ENCODE measurements at regions not wholly inside any gene's neighbourhood (a gene's known extent, or its start where the extent isn't known, plus 50 kb on each side); places are given as distances from the start of the nearest gene placed in this dataset.

- H3K9me3 ChIP-seq (ENCODE audit: control insufficient read depth in 1 of 2, insufficient read depth in 1 of 2, low read length in 2 of 2) = no peaks in the 10 kb centered on the region
- H3K4me1 ChIP-seq (ENCODE audit: insufficient read depth, low read length) = no peaks in the 10 kb centered on the region
- ChIA-PET POLR2A (no interaction called here), CTCF (interaction anchor here (1.2 kb wide), 1 partner anchor 9 kb away, joined by 4 read pairs; no protein-coding TSS in a partner anchor)
- intact Hi-C loops (cut with DNase I, micrococcal nuclease) = no loop called here
- no peak overlapping the region for H3K27ac ChIP-seq (ENCODE audit: low read depth in 1 of 2, low read length in 2 of 2)
- H3K27me3 Mint-ChIP-seq = no peaks in the 10 kb centered on the region
- no peak for TF ChIP-seq CTCF (IDR thresholded peaks at IDR 0.05)
- no peaks in the 10 kb centered on the region for H3K4me1 Mint-ChIP-seq (ENCODE audit: low read depth)
- H3K27ac Mint-ChIP-seq = no peak overlapping the region
- ATAC-seq (ENCODE audit: poor library complexity) = no peak
- no peaks in the 10 kb centered on the region for H3K36me3 Mint-ChIP-seq (ENCODE audit: low read depth)
- no peak for DNase-seq
- H3K36me3 ChIP-seq (ENCODE audit: insufficient read depth, low read length) = no peaks in the 10 kb centered on the region
- no peaks in the 10 kb centered on the region for H3K9me3 Mint-ChIP-seq
- H3K4me3 ChIP-seq (ENCODE audit: low read length) = no peak overlapping the region
- no peaks in the 10 kb centered on the region for H3K27me3 ChIP-seq (ENCODE audit: control insufficient read depth in 1 of 2, insufficient read depth in 2 of 2, low read length in 2 of 2)
- H3K4me3 Mint-ChIP-seq = no peak overlapping the region
Observed at GRCh38 chr15:39144051-39144450, 436.8 kb upstream of the THBS1 start.

- intact Hi-C loops (cut with DNase I, micrococcal nuclease) = no loop called here
- H3K27ac ChIP-seq (ENCODE audit: low read depth in 1 of 2, low read length in 2 of 2) = no peak overlapping the region
- DNase-seq (no peak), ATAC-seq (ENCODE audit: poor library complexity) (no peak)
- H3K27ac Mint-ChIP-seq = no peak overlapping the region
- no peaks in the 10 kb centered on the region for H3K4me1 Mint-ChIP-seq (ENCODE audit: low read depth)
- no peaks in the 10 kb centered on the region for H3K27me3 Mint-ChIP-seq
- no peaks in the 10 kb centered on the region for H3K9me3 ChIP-seq (ENCODE audit: control insufficient read depth in 1 of 2, insufficient read depth in 1 of 2, low read length in 2 of 2)
- no peaks in the 10 kb centered on the region for H3K4me1 ChIP-seq (ENCODE audit: insufficient read depth, low read length)
- H3K36me3 Mint-ChIP-seq (ENCODE audit: low read depth) = no peaks in the 10 kb centered on the region
- no peak overlapping the region for H3K4me3 Mint-ChIP-seq
- H3K36me3 ChIP-seq (ENCODE audit: insufficient read depth, low read length) = no peaks in the 10 kb centered on the region
- CTCF ChIA-PET = no interaction called here
- no peak overlapping the region for H3K4me3 ChIP-seq (ENCODE audit: low read length)
- TF ChIP-seq CTCF (IDR thresholded peaks at IDR 0.05) = no peak
- POLR2A ChIA-PET = no interaction called here
- no peaks in the 10 kb centered on the region for H3K9me3 Mint-ChIP-seq
- H3K27me3 ChIP-seq (ENCODE audit: control insufficient read depth in 1 of 2, insufficient read depth in 2 of 2, low read length in 2 of 2) = no peaks in the 10 kb centered on the region
Observed at GRCh38 chr15:39144613-39145499, 436.0 kb upstream of the THBS1 start.

GRCh38 chr15:39145854-39146625 lies 434.8 kb upstream of the THBS1 start:
- H3K36me3 ChIP-seq (ENCODE audit: insufficient read depth, low read length) = no peaks in the 10 kb centered on the region
- DNase-seq (no peak), ATAC-seq (ENCODE audit: poor library complexity) (no peak)
- H3K4me3 Mint-ChIP-seq = no peak overlapping the region
- H3K27ac ChIP-seq (ENCODE audit: low read depth in 1 of 2, low read length in 2 of 2) = no peak overlapping the region
- H3K27me3 Mint-ChIP-seq = no peaks in the 10 kb centered on the region
- no peak for TF ChIP-seq CTCF (IDR thresholded peaks at IDR 0.05)
- H3K4me1 ChIP-seq (ENCODE audit: insufficient read depth, low read length) = no peaks in the 10 kb centered on the region
- ChIA-PET CTCF (no interaction called here), POLR2A (no interaction called here)
- no peaks in the 10 kb centered on the region for H3K9me3 ChIP-seq (ENCODE audit: control insufficient read depth in 1 of 2, insufficient read depth in 1 of 2, low read length in 2 of 2)
- no peak overlapping the region for H3K4me3 ChIP-seq (ENCODE audit: low read length)
- no peaks in the 10 kb centered on the region for H3K9me3 Mint-ChIP-seq
- intact Hi-C loops (cut with DNase I, micrococcal nuclease) = no loop called here
- no peaks in the 10 kb centered on the region for H3K4me1 Mint-ChIP-seq (ENCODE audit: low read depth)
- H3K27me3 ChIP-seq (ENCODE audit: control insufficient read depth in 1 of 2, insufficient read depth in 2 of 2, low read length in 2 of 2) = no peaks in the 10 kb centered on the region
- no peak overlapping the region for H3K27ac Mint-ChIP-seq
- no peaks in the 10 kb centered on the region for H3K36me3 Mint-ChIP-seq (ENCODE audit: low read depth)

Data from CD4-positive, alpha-beta T cell (primary cell).